ENCODE measurements at regions not wholly inside any gene's neighbourhood (a gene's known extent, or its start where the extent isn't known, plus 50 kb on each side); places are given as distances from the start of the nearest gene placed in this dataset.

GRCh38 chr5:130425424-130425823 is 521.2 kb downstream of the CHSY3 start:
- Histone ChIP-seq H3F3A (ENCODE audit: low read depth) (no peaks in the 10 kb centered on the region), H3K27me3 (no peaks in the 10 kb centered on the region), H3K27ac (no peak overlapping the region), H2AFZ (replicated peaks) (peak overlapping the region; percentile 59), H3K4me2 (no peak overlapping the region), H3K79me2 (ENCODE audit: low read depth) (no peaks in the 10 kb centered on the region), H4K20me1 (ENCODE audit: low read depth) (no peaks in the 10 kb centered on the region), H3K9ac (no peak overlapping the region), H3K9me3 (ENCODE audit: low read depth) (no peaks in the 10 kb centered on the region), H3K4me1 (no peaks in the 10 kb centered on the region), H3K4me3 (no peak overlapping the region), H3K36me3 (no peaks in the 10 kb centered on the region)
- TF ChIP-seq EZH2phosphoT487 (IDR thresholded peaks at IDR 0.05) (no peak), EZH2 (IDR thresholded peaks at IDR 0.05) (no peak)
- TF ChIP-seq, protein P1, sequence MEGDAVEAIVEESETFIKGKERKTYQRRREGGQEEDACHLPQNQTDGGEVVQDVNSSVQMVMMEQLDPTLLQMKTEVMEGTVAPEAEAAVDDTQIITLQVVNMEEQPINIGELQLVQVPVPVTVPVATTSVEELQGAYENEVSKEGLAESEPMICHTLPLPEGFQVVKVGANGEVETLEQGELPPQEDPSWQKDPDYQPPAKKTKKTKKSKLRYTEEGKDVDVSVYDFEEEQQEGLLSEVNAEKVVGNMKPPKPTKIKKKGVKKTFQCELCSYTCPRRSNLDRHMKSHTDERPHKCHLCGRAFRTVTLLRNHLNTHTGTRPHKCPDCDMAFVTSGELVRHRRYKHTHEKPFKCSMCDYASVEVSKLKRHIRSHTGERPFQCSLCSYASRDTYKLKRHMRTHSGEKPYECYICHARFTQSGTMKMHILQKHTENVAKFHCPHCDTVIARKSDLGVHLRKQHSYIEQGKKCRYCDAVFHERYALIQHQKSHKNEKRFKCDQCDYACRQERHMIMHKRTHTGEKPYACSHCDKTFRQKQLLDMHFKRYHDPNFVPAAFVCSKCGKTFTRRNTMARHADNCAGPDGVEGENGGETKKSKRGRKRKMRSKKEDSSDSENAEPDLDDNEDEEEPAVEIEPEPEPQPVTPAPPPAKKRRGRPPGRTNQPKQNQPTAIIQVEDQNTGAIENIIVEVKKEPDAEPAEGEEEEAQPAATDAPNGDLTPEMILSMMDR (IDR thresholded peaks at IDR 0.05): no peak
- no peaks in the 10 kb centered on the region for H3K9me3 Mint-ChIP-seq
- H3K27ac Mint-ChIP-seq: no peak overlapping the region
- no peak for DNase-seq (ENCODE audit: low spot score)
- no peaks in the 10 kb centered on the region for H3K36me3 Mint-ChIP-seq
- H3K4me3 Mint-ChIP-seq: no peak overlapping the region
- H3K27me3 Mint-ChIP-seq (ENCODE audit: insufficient read depth, low read depth): peaks cover 5% of the 10 kb centered on the region
- peaks cover 6% of the 10 kb centered on the region for H3K4me1 Mint-ChIP-seq

- DNase-seq (ENCODE audit: low spot score): no peak
- H2AFZ ChIP-seq (replicated peaks): no peak overlapping the region
- no peaks in the 10 kb centered on the region for H4K20me1 ChIP-seq (ENCODE audit: low read depth)
- Mint-ChIP-seq H3K27me3 (ENCODE audit: insufficient read depth, low read depth) (peaks cover 5% of the 10 kb centered on the region), H3K4me3 (no peak overlapping the region), H3K9me3 (no peaks in the 10 kb centered on the region), H3K36me3 (no peaks in the 10 kb centered on the region), H3K27ac (no peak overlapping the region), H3K4me1 (peaks cover 6% of the 10 kb centered on the region)
- no peak overlapping the region for H3K9ac ChIP-seq
- H3K4me2 ChIP-seq: no peak overlapping the region
- no peaks in the 10 kb centered on the region for H3K27me3 ChIP-seq
- no peak overlapping the region for H3K27ac ChIP-seq
- no peaks in the 10 kb centered on the region for H3K36me3 ChIP-seq
- no peaks in the 10 kb centered on the region for H3K79me2 ChIP-seq (ENCODE audit: low read depth)
- H3K4me3 ChIP-seq: no peak overlapping the region
- H3K4me1 ChIP-seq: no peaks in the 10 kb centered on the region
- no peaks in the 10 kb centered on the region for H3F3A ChIP-seq (ENCODE audit: low read depth)
- TF ChIP-seq EZH2 (IDR thresholded peaks at IDR 0.05): no peak
- TF ChIP-seq EZH2phosphoT487 (IDR thresholded peaks at IDR 0.05): no peak
- TF ChIP-seq, protein P1 (IDR thresholded peaks at IDR 0.05): no peak
- no peaks in the 10 kb centered on the region for H3K9me3 ChIP-seq (ENCODE audit: low read depth)
These were observed 520.1 kb downstream of the CHSY3 start for GRCh38 chr5:130424341-130424740.

GRCh38 chr5:130402906-130403305 is 498.6 kb downstream of the CHSY3 start:
- no peak overlapping the region for H3K27ac Mint-ChIP-seq
- Histone ChIP-seq H2AFZ (replicated peaks) (peak overlapping the region; percentile 63), H3K36me3 (no peaks in the 10 kb centered on the region), H3K4me3 (no peak overlapping the region), H3K9ac (no peak overlapping the region), H3K27me3 (no peaks in the 10 kb centered on the region), H4K20me1 (ENCODE audit: low read depth) (no peaks in the 10 kb centered on the region), H3K9me3 (ENCODE audit: low read depth) (no peaks in the 10 kb centered on the region), H3K4me2 (peak overlapping the region; percentile 15), H3K4me1 (peaks cover 9% of the 10 kb centered on the region), H3K79me2 (ENCODE audit: low read depth) (no peaks in the 10 kb centered on the region), H3F3A (ENCODE audit: low read depth) (no peaks in the 10 kb centered on the region), H3K27ac (no peak overlapping the region)
- H3K9me3 Mint-ChIP-seq: peaks cover 2% of the 10 kb centered on the region
- H3K4me1 Mint-ChIP-seq: peaks cover 9% of the 10 kb centered on the region
- H3K27me3 Mint-ChIP-seq (ENCODE audit: insufficient read depth, low read depth): no peaks in the 10 kb centered on the region
- TF ChIP-seq, protein P1 (IDR thresholded peaks at IDR 0.05): no peak
- TF ChIP-seq EZH2 (IDR thresholded peaks at IDR 0.05): no peak
- TF ChIP-seq EZH2phosphoT487 (IDR thresholded peaks at IDR 0.05): no peak
- no peaks in the 10 kb centered on the region for H3K36me3 Mint-ChIP-seq
- DNase-seq (ENCODE audit: low spot score): peak; percentile 56
- H3K4me3 Mint-ChIP-seq: no peak overlapping the region

All from neural progenitor cell (in vitro differentiated cells).